GM12872 (cell line): ENCODE measurements at regions not wholly inside any gene's neighbourhood (a gene's known extent, or its start where the extent isn't known, plus 50 kb on each side); places are given as distances from the start of the nearest gene placed in this dataset.

Experiments
- CTCF ChIP-seq: IDR thresholded peaks from 3 replicates; pipeline ENCODE4 v1.5.1; 2011; ENCODE audit warnings: low read depth, mild to moderate bottlenecking, low read length, moderate library complexity; ENCODE audit not compliant: insufficient read depth

GRCh38 chr1:87666681-87667080, 338.0 kb downstream of the LMO4 start:
- no peak for TF ChIP-seq CTCF

- TF ChIP-seq CTCF: no peak
Measured at GRCh38 chr1:87669674-87670073, 341.0 kb downstream of the LMO4 start.

- TF ChIP-seq CTCF: no peak
Measured at GRCh38 chr1:87673309-87673708, 344.6 kb downstream of the LMO4 start.

GRCh38 chr1:87673748-87674147, 345.1 kb downstream of the LMO4 start:
- no peak for TF ChIP-seq CTCF

- no peak for TF ChIP-seq CTCF
Measured at GRCh38 chr1:87674791-87675190, 346.1 kb downstream of the LMO4 start.

- TF ChIP-seq CTCF: no peak
Measured at GRCh38 chr1:87678266-87678665, 349.6 kb downstream of the LMO4 start.

GRCh38 chr1:87682565-87682964, 353.9 kb downstream of the LMO4 start:
- TF ChIP-seq CTCF: no peak
